NCI-H1436 (cell line): ENCODE measurements at regions not wholly inside any gene's neighbourhood (a gene's known extent, or its start where the extent isn't known, plus 50 kb on each side); places are given as distances from the start of the nearest gene placed in this dataset.
A peak's percentile ranks its signal among the peaks of the same experiment; 100 is the strongest.
"Not testable (repeated sequence)": the region's sequence is repeated elsewhere in the genome, so short reads cannot be mapped to it uniquely, and the experiment has no call there.

Experiments
- DNase-seq: peaks from one replicate; lab custom pipeline; 2025; lab: John Stamatoyannopoulos, UW

DNA sequence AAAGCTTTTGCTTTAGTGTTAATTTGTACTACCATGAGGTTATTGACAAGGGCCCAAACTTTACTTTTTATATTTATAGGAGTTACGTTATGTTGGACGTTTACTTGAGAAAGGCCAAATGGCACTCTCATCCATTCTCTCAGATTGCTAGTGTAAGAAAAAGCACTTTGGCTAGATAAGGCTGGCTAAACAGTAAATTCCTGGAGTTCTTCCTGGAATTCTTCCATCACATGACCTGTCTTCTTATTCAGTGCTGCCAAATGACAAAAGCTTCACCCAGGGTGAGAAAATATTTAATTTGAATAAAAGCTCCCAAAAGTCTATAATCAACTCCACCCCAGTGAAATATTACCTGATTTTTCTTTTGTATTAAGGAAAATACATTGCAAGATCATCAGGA, 1568.9 kb upstream of the ACO1 start:
- DNase-seq = no peak

DNA sequence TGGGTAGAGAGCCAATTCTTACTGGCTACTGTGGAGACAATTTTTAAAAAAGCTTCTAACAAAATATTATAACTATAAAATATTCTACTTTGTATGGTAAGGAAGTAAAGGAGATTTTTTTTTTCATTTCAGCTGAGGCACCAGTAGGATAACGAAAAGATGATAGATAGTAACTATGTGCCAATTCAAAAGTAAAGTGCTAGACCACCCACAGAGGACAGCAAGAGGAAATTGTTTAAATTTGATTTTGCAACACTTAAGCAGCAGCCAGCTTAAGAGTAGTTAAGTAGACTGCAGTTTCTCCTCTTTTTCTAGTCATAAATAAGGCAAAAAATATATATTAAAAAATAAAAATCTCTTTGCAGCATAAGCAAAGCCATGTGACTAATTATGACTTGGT, 1539.3 kb upstream of the ACO1 start:
- DNase-seq = no peak

DNA sequence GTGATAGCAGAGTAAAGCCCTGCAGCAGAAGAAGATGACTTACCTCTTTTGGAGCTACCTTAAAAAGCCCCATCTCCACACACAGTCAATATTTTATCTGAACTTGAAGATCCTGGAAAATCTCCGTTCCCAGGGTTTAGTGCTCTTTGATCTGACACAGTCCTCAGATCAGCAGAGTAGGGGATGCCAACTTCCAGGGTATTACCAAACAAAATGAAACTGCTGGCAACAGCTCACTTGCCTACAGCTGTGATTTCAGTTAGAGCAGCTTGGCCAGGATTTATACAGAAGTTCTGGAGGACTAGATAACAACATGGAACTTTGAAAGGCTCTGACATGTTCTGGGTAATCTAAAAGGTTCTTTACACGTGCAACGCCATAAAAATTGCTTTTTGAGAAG, 1537.8 kb upstream of the ACO1 start:
- DNase-seq = no peak

DNA sequence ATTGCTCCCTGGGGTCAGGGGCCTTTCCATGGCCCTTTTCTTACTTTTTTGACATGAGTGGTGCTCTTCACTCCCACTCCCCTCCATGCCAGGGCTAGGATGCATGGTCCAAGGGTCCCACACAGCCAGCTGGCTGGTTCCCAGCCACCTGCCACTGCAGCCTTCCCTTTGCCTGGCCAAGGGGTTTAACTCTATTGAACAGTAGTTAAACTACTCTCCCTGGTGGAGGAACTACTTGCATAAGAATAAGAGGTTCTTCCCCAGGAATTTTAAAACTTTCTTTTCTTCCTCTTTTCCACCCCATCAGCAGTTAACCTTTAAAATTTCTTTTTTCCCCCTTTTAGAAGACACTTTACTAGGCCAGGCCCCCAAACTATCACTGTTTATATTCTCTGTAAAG, 1532.8 kb upstream of the ACO1 start:
- no peak for DNase-seq

DNA sequence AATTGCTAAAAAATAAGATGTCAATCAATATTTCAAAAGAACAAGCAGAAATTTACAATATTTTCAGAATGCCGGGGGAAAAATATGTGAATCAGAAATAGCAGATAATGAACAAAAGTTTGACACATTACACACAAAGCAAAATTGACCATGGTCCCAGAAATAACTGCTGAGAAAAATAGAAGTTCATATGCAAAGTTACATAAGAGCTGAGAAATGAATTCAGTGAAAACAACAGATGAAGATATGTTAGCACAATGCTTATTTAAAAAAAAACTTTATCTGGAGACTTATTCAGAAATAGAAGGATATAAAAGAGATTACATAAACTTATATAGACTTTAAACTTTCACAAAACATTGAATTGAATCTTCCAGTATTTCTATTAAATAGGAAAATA, 1483.7 kb upstream of the ACO1 start:
- DNase-seq = no peak

DNA sequence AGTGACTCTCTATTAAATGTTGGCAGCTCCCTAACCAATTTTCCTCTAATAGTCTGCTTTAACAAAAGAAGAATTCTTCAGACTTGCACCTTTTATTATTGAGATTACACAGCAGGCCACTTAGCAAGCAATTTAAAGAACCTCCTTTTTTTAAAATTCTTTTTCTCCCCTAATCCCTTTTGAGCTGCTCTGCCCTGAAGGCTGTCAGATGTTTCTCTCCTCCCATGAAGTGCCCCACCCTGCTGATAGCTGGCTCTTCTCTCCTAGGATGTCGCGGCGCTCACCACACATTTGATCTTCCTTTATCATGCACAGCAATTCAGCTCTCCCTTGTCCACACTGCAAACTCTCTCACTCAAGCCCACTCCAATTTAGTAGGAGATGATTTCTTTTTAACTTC, 1471.1 kb upstream of the ACO1 start:
- DNase-seq = no peak

DNA sequence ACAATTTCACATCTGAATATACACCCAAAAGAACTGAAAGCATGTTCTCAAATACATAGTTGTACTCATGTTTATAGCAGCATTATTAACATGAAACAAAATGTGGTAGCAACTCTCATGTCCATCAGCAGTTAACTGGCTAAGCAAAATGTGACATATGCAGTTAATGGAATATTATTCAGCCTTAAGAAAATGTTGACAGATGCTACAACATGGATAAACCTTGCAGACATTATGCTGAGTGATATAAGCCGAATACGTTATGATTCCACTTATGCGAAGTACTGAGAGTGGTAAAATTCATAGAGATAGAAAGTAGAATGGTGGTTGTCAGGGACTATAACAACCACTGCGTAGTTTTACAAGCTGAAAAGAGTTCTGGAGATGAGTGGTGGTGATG, 1469.0 kb upstream of the ACO1 start:
- no peak for DNase-seq

DNA sequence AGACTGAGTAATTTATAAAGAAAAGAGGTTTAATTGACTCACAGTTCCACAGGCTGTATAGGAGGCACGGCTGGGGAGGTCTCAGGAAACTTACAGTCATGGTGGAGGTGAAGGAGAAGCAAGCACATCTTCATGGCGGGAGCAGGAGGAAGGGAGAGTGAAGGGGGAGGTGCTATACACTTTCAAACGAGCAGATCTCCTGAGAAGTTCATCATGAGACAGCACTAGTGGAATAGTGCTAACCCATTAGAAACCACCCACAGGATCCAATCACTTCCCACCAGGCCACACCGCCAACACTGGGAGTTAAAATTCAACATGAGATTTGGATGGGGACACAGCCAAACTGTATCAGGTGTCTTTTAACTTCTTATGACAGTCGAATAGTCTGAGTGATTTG, 1459.3 kb upstream of the ACO1 start:
- DNase-seq = no peak

DNA sequence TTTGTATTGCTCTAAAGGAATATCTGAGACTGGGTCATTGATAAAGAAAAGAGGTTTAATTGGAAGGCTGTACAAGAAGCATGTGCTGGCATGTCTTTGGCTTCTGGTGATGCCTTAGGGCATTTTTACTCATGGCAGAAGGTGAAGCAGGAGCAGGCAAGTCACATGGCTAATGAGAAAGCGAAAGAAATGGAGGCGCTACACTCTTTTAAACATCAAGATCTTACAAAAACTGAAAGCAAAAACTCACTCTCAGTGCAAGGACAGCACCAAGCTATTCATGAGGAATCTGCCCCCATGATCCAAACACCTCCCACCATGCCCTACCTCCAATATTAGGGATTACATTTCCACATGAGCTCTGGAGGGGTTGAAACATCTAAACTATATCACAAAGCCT, 1458.8 kb upstream of the ACO1 start:
- DNase-seq = no peak

DNA sequence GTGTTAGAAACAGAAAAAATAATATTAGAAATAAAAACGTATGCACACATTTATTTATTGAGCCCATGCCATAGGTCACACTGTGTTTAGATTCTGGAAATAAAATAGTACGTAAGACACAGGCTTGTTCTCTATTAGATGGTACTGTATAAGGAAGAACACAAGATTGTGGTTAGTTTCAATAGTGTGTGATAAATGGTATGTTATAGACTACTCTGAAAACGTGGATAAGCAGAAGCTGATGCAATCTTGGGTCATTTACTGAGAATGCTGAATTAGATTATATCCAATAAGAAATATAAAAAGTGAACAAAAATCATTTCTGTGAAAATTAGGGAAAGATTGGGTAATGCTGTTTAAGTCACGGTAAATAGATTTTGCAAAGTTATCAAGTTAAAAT, 1456.4 kb upstream of the ACO1 start:
- no peak for DNase-seq

DNA sequence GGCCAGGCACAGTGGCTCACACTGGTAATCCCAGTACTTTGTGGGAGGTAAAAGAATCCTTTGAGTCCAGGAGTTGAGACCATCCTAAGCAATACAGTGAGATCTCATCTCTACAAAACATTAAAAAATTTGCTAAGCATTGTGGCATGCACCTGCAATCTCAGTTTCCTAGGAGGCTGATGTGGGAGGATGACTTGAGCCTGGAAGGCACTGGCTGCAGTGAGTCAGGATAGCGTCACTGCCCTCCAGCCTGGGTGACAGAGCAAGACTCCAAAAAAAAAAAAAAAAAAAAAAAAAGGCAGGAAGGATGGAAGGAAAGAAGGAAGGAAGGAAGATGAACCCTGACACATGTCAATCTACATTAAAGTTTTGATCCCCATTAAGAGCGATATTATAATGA, 1452.2 kb upstream of the ACO1 start:
- DNase-seq = no peak

DNA sequence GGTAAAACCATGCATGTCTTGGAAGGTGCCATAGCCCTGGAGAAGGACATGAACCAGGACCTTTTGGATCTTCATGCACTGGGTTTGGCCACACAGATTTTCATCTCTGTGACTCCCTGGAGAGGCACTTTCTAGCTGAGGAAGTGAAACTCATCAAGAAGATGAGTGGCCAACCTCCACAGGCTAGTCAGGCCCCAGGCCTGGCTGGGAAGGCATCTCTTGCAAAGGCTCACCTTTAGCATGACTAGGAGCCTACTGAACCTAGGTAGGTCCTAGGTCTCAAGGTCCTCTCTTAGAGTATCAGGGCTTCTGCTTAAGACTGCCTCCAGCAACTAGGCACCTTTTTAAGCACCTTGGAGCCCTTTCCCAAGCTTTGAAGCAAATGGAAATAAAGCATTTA, 1448.7 kb upstream of the ACO1 start:
- no peak for DNase-seq

DNA sequence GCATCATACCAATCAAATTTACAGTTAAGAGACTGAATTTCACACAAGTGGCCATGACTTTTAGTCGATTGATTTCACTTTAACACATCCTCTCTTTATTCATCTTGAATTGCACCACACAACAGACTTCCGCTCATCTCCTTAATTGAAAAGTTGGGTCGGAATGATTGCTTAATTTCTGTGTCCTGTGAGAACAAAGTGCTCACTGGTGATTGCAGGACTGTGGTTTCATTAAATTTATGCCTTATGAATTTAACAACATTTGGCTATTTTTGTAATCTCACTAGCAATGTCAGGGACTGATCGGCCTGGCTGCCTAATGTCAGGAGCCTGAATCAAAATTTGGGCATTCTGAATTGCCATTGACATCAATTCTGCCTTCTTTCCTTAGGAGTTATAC, 1447.3 kb upstream of the ACO1 start:
- no peak for DNase-seq

DNA sequence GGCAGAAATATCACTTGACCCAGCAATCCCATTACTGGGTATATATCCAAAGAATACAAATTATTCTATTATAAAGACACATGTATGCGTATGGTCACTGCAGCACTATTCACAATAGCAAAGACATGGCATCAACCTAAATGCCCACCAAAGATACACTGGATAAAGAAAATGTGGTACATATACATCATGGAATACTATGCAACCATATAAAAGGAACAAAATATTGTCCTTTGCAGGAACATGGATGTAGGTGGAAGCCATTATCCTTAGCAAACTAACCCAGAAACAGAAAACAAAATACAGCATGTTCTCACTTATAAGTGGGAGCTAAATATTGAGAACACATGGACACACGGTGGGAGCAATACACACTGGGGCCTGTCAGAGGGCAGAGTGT, 1441.6 kb upstream of the ACO1 start:
- DNase-seq = not testable (repeated sequence)

DNA sequence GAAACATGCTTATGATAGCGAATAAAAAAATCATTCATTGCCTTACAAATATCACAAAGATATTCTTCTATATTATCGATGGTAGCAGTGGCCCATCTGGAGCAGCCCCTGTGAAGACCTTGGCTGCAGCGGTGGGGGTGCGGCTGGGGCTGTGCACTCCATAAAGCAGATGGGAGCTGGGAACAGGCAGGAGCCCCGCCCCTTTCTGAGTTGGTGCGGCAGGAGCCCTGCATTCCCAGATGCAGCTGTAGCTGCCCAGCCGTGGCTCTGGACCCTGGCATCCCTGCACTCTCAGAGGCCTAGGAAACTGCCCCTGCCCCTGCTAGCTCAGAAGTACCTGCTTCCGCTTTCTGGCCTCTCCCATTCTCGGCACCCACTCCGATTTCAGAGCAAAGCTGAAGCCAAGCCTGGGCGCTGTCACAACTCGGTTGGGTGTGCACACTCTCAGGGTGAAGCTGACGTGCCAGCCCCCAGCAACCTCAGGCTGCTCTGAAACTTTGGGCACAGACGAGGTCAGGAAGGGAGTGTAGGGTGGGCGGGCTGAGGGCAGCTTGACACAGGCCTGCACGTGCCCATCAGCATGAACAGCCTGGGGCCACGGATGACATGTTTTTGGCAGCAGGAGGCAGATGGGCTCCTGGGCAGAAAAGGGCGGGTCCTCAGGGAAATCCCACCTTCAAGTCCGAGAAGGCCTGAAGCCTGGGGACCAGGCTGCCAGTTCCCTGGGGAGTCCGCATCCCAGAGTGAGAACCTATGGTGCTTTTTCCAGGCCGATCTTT, 1440.8 kb upstream of the ACO1 start:
- no peak for DNase-seq

DNA sequence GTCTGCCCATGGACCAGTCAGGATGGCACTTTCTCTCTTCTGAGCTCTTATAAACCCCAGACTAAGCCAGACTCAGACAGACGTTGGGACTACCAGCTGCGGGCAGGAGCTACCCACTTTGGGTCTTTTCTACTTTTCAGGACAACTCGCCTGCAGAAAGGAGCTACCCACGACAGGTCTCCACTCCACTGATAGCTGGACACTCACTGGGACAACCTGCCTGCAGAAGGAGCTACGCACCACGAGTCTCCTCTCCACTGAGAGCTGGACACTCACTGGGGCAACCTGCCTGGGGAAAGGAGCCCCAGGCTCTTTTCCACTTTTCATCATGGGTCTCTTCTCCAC, 1440.2 kb upstream of the ACO1 start:
- no peak for DNase-seq

DNA sequence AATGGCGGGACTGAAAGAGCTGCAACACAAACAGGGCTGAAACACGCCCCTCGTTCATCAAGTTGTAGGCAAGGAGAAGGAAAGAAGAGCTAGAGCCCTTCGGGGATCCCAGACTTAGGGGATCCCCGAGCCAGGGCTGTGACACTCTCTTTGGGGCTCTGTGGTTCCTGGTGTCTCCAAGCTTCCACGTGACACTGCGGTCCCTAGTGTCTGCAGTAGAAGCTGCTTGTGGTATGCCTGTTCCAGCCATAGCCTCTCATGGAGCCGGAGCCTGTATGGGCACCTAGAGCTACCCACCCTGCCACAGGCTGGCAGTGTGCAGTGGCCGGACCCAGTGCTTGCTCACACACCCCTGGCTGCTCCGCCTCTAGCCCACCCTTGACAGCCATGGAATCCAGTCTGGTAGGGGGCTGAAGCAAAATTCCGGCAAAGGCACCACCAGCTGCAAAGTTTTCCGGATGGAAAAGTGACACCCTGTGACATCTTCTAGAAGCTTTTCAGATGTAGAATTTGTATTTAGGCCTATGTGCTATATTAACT, 1439.6 kb upstream of the ACO1 start:
- DNase-seq = no peak

DNA sequence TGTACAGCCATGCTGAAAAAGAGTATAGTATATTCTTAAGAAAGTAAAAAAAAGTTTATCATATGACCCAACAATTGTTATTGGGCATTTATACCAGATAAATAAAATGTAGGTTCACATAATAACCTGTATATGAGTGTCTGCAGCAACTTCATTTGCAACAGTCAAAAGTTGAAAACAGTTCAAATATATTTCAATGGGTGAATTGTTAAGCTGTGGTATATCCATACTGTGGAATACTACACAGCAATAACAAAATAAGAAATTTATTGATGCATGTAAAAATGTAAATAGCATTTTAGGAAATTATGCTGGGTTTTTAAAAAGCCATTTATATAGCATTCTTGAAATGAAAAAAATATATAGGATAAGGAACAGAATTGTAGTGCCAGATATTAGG, 1420.1 kb upstream of the ACO1 start:
- DNase-seq = no peak

DNA sequence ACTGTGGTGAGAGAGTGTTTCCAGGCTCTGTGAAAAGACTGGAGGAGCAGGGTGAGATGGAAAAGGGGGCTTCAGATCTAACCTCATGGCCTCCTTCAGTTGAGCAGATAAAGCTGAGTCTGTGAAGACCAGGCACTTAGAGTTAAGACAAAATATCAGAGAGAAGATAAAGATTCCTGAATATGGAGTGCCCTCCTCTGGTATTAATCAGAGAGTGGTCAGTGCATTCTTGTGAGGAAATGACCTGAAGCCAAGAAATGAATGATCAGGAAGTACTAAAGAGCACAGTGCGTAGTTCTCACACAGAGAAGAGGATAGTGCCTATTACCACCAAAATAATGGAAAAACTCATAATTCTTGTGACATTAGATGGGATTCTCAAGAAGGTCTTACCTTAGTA, 1417.0 kb upstream of the ACO1 start:
- DNase-seq = no peak

DNA sequence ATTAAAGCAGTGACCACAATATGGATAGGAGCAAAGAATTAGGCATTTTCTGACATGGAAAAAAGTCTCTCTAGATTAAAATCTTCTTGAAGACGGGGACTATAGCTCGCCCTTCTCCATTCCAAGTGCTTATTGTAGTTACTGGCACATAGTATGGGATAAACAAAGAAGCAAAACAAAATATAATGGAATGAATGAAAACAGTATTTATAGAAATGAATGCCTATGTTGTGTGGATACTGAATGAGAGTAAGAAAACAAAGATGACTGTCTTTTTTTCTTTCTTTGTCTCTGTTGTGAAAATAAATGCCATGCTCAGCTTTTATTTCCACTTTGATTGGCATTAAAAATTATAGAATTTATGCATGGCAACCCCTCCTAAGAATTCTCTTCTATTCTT, 1414.3 kb upstream of the ACO1 start:
- DNase-seq = no peak

DNA sequence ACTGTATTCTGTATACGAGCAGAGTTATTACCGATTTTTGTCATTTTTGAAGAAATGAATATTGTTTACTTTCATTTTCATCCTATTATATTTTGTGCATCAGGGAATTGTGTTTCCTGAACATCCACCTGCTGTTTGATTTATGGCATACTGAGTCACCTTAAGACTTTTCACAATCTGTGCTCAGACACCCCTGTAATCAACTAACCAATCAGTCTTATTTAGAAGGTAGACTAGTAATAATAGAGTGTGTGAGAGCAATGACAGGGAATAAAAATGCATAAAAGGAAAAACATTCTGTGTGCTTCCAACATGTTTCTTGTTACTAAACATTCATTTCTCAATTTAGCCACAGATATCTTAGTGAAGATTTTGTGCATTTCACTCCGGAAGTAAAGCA, 1413.6 kb upstream of the ACO1 start:
- DNase-seq = peak; percentile 7

DNA sequence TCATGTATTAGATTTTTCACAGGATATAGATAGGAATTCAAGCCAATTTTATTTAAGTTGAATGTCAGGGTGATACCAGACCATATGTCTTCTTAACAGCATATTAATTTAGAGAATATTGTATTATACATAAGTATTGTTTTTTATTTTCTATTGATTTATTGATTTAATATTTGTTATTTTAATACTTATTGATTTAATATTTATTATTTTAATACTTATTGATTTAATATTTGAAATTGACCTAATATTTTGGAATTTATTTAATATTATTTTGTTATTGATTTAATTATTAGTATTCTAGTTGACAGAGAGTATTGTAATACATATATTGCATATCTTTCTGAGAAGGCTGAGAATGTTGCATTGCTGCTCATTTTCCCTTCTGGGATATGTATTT, 1411.8 kb upstream of the ACO1 start:
- no peak for DNase-seq

DNA sequence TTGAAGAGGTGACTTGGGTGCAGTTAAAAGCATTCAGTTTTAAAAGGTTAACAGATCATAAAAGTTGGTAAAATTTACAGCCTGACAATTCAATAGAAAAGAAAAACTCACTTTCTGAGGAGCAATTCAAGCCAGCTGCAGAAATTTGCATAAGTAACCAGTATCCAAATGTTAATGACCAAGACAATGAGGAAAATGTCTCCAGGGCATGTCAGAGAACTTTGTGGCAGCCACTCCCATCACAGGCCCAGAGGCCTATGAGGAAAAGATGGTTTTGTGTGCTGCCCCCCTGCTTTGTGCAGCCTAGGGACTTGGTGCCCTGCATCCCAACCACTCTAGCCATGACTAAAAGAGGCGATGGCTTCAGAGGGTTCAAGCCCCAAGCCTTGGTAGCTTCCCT, 1406.5 kb upstream of the ACO1 start:
- DNase-seq = no peak

DNA sequence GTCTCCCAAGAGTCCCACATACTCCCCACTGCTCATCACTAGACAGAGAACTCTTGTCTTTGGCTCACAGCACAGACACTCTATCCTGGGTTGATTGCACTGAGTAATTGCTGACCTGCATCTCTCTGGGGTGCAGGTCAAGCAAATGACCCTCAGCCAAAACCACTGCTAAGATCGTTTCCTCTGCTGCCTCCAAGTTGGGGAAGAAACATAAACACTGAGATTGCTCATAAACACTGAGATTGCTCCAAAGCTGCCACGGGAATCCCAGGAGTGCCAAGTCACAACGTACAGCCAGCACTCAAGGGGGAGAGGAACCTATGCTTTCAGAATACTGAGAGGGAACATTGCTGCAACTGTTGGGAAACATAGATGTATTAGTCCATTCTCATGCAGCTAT, 1402.1 kb upstream of the ACO1 start:
- DNase-seq = no peak
